ENCODE measurements at regions not wholly inside any gene's neighbourhood (a gene's known extent, or its start where the extent isn't known, plus 50 kb on each side); places are given as distances from the start of the nearest gene placed in this dataset.
"Not testable (repeated sequence)": the region's sequence is repeated elsewhere in the genome, so short reads cannot be mapped to it uniquely, and the experiment has no call there.

- 71 to 89% (median 83%) methylated on average over 1 of the region's 1 CpG for WGBS, 5 donors
- H3K4me3 ChIP-seq, result no peak overlapping the region
- H3K36me3 ChIP-seq, result no peaks in the 10 kb centered on the region
- H3K4me1 ChIP-seq, result no peaks in the 10 kb centered on the region
- no peak for DNase-seq
- TF ChIP-seq POLR2A (IDR thresholded peaks at IDR 0.05) (no peak), POLR2AphosphoS5 (IDR thresholded peaks at IDR 0.05) (no peak), EP300 (IDR thresholded peaks at IDR 0.05) (no peak), CTCF (IDR thresholded peaks at IDR 0.05) (no peak)
- intact Hi-C loops (cut with DNase I; ENCODE audit: low total_unique reads), result no loop called here
- H3K9me3 ChIP-seq, result no peaks in the 10 kb centered on the region
- H3K27me3 ChIP-seq, result no peaks in the 10 kb centered on the region
- H3K27ac ChIP-seq, result no peak overlapping the region
Measured at GRCh38 chr9:109652112-109652511, 127.9 kb upstream of the PALM2AKAP2 start.

- no peaks in the 10 kb centered on the region for H3K27me3 ChIP-seq
- no peak for TF ChIP-seq POLR2A (IDR thresholded peaks at IDR 0.05)
- peak in 1 of 3 donors; percentile 12 for TF ChIP-seq POLR2AphosphoS5 (IDR thresholded peaks at IDR 0.05)
- no peak for TF ChIP-seq EP300 (IDR thresholded peaks at IDR 0.05)
- peak in 3 of 7 experiments; percentile 10 to 36 (median 21) for TF ChIP-seq CTCF (IDR thresholded peaks at IDR 0.05)
- no peaks in the 10 kb centered on the region for H3K36me3 ChIP-seq
- H3K9me3 ChIP-seq, result no peaks in the 10 kb centered on the region
- WGBS, 5 donors, result 14 to 27% (median 18%) methylated on average over 4 of the region's 4 CpGs
- no peak overlapping the region for H3K27ac ChIP-seq
- intact Hi-C loops (cut with DNase I; ENCODE audit: low total_unique reads), result no loop called here
- peak in 1 of 2 donors; percentile 45 for DNase-seq
- H3K4me1 ChIP-seq, result no peaks in the 10 kb centered on the region
- H3K4me3 ChIP-seq, result no peak overlapping the region
Measured at GRCh38 chr9:109652971-109653370, 127.0 kb upstream of the PALM2AKAP2 start.

- intact Hi-C loops (cut with DNase I; ENCODE audit: low total_unique reads), result no loop called here
- WGBS, 5 donors, result 58 to 86% (median 73%) methylated on average over 2 of the region's 2 CpGs
Measured at GRCh38 chr9:109653470-109653869, 126.5 kb upstream of the PALM2AKAP2 start.

GRCh38 chr9:109663978-109664377 lies 116.0 kb upstream of the PALM2AKAP2 start:
- DNase-seq; H3K27ac ChIP-seq; H3K36me3 ChIP-seq; H3K4me3 ChIP-seq; intact Hi-C loops (cut with DNase I; ENCODE audit: low total_unique reads); H3K4me1 ChIP-seq; H3K27me3 ChIP-seq: not testable (repeated sequence)
- peaks cover 0 to 17% (median 13%) of the 10 kb centered on the region in 4 donors for H3K9me3 ChIP-seq
- 84 to 87% (median 85%) methylated on average over 4 of the region's 4 CpGs for WGBS, 5 donors

More at GRCh38 chr9:109653470-109653869, 126.5 kb upstream of the PALM2AKAP2 start:
- no peak for TF ChIP-seq POLR2AphosphoS5 (IDR thresholded peaks at IDR 0.05)
- TF ChIP-seq POLR2A (IDR thresholded peaks at IDR 0.05), result no peak
- TF ChIP-seq CTCF (IDR thresholded peaks at IDR 0.05), result no peak
- no peak for TF ChIP-seq EP300 (IDR thresholded peaks at IDR 0.05)
- no peaks in the 10 kb centered on the region for H3K36me3 ChIP-seq
- H3K27me3 ChIP-seq, result no peaks in the 10 kb centered on the region
- H3K4me3 ChIP-seq, result no peak overlapping the region
- H3K9me3 ChIP-seq, result no peaks in the 10 kb centered on the region
- H3K4me1 ChIP-seq, result no peaks in the 10 kb centered on the region
- no peak for DNase-seq
- no peak overlapping the region for H3K27ac ChIP-seq

GRCh38 chr9:109665736-109666135 lies 114.3 kb upstream of the PALM2AKAP2 start:
- H3K4me3 ChIP-seq; H3K27ac ChIP-seq; H3K27me3 ChIP-seq; H3K4me1 ChIP-seq; intact Hi-C loops (cut with DNase I; ENCODE audit: low total_unique reads); H3K36me3 ChIP-seq; DNase-seq: not testable (repeated sequence)
- WGBS, 5 donors, result 51 to 71% (median 57%) methylated on average over 2 to 7 of the region's 7 CpGs
- H3K9me3 ChIP-seq, result peaks cover 0 to 12% (median 11%) of the 10 kb centered on the region in 4 donors

Data from stomach (tissue), 8 donors.